ENCODE measurements at regions not wholly inside any gene's neighbourhood (a gene's known extent, or its start where the extent isn't known, plus 50 kb on each side); places are given as distances from the start of the nearest gene placed in this dataset.
"Not testable (repeated sequence)": the region's sequence is repeated elsewhere in the genome, so short reads cannot be mapped to it uniquely, and the experiment has no call there.

DNA sequence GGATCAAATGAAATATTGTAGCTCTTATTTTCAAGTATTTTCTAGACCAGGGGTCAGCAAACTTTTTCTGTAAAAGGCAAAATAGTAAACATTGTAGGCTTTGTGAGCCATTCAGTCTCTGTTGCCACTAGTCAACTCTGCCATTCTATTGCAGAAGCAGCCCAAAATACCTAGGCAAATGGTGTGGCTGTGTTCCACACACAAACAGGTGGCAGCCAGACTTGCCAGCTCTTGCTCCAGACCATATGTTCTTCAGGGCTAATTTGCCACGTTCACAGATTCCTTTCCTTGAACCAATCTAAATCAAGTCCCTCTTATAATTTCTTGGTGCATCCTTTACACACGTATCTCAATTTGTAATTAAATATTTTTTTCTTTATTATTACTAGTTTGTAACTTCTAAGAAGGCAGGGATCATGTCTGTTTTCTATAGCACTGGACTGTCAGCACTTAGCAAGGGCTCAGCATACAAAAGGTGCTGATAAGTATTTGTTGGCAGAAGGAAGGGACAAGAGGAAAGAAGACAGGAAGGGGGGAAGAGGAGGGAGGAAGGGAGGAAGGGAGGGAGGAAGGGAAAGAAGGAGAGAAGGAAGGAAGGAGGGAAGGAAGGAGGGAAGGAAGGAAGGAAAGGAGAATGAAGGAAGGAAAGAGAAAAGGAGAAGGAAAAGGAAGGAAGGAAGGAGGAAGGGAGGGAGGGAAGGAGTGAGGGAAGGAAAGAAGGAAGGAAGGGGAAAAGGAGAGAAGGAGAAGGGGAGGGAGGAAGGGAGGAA is 106.5 kb upstream of the EDEM3 start:
- in situ Hi-C loops (cut with HindIII; ENCODE audit: low pct_ligation_motif_present, low pct_unique_long_range_greater_than_20kb, low sequenced_read_pairs): no loop called here
- no peak for DNase-seq

DNA sequence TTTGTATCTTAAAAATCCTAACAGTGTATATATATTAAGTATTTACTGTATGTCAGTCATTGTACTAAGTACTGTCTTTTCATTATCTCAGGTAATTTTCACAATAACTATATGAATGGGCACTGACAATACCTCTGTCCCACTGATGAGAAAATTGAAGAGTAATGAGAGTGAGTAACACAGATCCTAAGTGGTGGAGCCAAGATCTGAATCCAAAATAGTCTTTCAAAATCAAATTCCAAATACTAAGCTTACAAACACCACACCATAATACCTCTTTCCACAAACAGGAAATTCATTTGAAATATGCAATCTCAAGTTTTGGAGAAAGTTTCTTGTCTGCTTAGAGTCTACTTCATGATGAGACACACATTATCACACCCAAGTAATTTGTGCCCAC is 105.9 kb upstream of the EDEM3 start:
- no peak for DNase-seq
- in situ Hi-C loops (cut with HindIII; ENCODE audit: low pct_ligation_motif_present, low pct_unique_long_range_greater_than_20kb, low sequenced_read_pairs): no loop called here

DNA sequence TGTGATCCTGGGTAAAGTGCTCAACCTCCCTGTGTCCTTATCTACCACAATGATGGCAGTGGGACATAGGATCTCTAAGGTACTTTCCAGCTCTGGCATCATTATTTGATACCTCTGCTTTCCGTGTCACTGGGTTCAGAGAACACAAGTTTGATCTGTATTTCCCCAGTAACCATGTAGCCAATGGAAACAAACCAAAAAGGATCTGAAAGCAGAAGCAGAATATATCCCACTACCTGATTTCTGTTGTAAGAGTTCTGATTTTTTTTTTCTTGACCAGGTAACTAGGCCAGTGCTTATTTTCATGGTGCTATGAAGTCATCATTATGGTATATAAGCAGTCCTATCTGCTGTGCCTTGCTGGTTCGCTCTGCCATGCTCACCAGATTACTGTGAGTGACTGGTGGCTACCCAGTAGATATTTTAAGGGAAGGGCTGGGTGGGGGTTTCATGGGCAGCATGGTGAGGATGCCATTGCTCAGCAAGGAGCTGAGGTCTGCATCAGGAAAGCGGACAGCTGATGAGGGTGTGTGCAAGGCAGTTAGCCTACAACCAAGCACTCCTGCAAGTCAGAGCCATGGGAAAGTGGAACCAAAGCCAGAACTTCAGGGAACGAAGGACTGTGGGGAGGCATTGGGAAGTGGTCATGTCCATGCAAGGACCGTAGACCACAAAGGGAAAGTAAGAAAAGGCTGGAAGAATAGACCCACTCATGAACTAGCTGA is 104.9 kb upstream of the EDEM3 start:
- in situ Hi-C loops (cut with HindIII; ENCODE audit: low pct_ligation_motif_present, low pct_unique_long_range_greater_than_20kb, low sequenced_read_pairs): no loop called here
- no peak for DNase-seq

- in situ Hi-C loops (cut with HindIII; ENCODE audit: low pct_ligation_motif_present, low pct_unique_long_range_greater_than_20kb, low sequenced_read_pairs): no loop called here
- no peak for DNase-seq
These were observed 103.6 kb upstream of the EDEM3 start for GRCh38 chr1:184858288-184858687.

DNA sequence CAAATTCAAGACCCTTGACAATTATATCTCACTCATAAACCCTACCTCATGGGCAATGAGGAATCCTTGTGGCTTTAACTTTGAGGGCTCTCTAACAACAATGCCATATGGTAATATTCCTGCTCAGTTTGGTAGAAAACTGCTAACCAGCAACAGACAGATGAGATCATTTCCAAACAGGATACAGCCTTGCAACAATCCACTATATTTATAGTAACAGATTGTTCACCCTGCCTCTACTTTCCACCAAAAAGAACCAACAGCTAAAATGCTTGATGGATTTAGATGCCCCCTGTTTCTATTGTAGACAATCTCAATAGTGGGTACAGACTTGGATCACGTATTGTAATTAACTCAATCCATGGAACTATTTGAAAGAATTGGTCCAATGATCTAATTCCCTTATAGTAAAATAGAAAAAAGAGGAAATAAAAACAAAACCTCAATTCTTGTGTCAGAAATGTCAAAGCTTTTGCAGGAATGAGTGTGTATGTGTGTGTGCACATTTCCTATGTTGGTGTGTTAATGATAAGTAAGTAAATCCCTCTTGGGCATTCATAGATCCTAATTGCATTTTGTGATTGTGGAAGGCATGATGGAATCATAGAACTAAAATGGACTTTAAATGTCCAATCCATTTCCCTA is 100.0 kb upstream of the EDEM3 start:
- in situ Hi-C loops (cut with HindIII; ENCODE audit: low pct_ligation_motif_present, low pct_unique_long_range_greater_than_20kb, low sequenced_read_pairs): no loop called here
- DNase-seq: no peak

- DNase-seq: no peak
- in situ Hi-C loops (cut with HindIII; ENCODE audit: low pct_ligation_motif_present, low pct_unique_long_range_greater_than_20kb, low sequenced_read_pairs): no loop called here
These were observed 99.4 kb upstream of the EDEM3 start for GRCh38 chr1:184854036-184854435.

- no peak for DNase-seq
- in situ Hi-C loops (cut with HindIII; ENCODE audit: low pct_ligation_motif_present, low pct_unique_long_range_greater_than_20kb, low sequenced_read_pairs): no loop called here
These were observed 97.4 kb upstream of the EDEM3 start for GRCh38 chr1:184851822-184852746.

DNA sequence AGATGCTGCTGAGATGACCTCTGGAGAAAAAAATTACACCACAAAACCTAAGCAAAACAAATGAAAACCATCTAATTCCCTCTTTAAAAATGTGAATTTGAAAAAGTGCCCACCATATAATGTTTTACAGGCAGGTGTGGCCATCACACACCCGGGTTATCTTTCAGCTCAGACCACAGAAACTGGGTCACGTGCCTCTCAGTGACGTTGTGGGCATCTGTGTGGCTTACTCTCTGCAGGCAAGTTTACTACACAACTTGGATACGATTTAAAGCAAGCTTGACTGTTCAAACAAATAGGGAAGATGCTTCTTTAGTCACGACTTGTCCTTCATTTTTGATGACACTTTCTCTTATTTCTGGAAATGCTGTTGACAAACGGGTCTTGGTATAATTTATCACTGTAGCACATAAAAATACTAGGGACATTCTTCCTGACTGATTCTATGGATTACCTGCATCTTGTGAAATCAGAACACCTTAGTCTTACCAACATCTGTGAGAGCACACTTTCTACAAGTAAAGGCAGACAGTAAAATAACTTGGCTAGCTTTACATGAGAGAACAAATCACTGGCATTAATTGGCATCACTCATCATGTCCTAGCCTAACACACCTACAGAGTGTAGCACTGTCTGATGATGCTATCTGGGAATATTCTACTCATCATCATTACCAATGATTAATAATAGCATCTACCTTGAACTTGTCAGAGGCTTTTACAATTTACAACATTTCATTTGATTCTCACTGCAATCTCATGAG is 89.3 kb upstream of the EDEM3 start:
- no peak for DNase-seq
- in situ Hi-C loops (cut with HindIII; ENCODE audit: low pct_ligation_motif_present, low pct_unique_long_range_greater_than_20kb, low sequenced_read_pairs): no loop called here

DNA sequence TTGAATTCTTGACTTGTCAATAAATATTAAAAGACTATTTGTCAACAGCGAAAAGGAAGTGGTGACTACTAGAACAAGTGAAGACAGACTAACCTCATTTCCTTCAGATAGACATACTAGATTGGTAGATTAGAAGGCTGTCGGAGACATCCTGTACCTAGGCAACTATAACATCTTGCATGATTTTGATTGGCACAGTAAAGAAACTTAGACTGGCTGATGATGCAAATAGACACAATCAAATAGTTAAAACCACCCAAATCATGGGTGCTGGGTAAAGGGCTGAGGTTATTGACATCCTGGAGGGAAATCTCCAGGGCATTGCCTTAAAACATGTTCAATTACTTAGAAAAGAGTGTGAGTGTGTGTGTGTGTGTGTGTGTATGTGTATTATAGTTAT is 85.9 kb upstream of the EDEM3 start:
- in situ Hi-C loops (cut with HindIII; ENCODE audit: low pct_ligation_motif_present, low pct_unique_long_range_greater_than_20kb, low sequenced_read_pairs): no loop called here
- DNase-seq: no peak

DNA sequence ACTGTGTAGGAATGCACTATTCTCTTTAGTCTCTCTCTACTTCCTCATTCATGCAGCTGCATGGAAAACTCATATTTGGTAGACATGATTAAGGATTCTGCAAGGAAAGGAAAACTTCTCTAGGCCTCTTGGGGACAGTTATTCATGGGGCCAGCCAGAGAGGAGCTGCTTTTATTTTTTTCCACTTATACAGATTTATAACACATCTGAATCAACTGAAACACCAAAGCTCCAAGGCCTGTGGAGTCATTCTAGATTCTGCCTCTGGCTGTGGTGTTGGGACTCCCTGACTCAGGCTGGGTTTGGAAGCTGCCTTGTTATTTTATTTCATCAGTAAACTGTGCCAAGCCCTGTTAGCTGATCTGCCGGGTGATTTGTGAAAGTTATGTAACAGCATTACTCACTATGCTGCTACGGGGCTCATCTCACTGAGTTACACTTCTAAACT is 83.9 kb upstream of the EDEM3 start:
- DNase-seq: peak; percentile 28
- in situ Hi-C loops (cut with HindIII; ENCODE audit: low pct_ligation_motif_present, low pct_unique_long_range_greater_than_20kb, low sequenced_read_pairs): no loop called here

DNA sequence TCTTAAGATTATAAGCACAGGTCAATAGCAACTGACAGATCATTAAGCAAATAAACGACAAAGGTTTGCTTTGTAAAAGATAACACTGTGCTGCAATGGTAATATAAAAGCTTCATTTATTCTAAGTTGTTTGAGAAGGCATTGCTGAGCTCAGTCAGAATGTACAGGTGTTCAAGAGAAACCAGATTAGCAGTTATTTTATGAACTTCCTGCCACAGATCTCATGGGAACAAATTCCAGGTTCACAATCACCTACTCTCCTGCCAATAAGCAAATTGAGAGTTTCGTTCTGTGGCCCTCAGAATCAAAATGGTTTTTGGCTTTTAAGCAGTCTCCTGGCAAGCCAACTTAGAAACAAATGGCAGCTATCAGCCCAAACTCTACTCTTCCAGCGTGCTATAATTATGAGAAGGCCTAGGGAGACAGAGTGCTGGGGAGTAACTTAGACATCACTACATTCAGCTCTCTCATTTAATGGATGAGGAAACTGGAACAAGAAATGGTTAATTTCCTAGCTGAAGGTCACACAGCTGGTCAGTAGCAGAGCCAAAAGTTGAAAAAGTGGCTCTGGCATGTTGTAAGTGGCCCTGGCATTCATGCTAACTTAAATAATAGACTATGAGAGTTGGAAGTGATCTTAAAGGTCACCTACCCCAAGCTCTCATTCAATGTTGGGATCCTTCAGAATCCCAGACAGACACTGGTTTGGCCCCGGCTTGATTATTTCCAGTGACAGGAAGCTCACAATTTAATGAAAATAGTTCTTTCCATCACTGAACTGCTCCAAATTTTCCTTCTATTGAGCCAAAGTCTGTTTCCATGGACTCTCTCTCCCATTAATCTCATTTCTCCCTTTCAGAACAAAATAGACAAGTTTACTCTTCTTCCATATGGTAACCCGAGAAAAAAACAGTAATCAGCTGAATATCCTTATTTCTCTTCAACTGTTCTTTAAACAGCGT is 82.6 kb upstream of the EDEM3 start:
- DNase-seq: no peak
- in situ Hi-C loops (cut with HindIII; ENCODE audit: low pct_ligation_motif_present, low pct_unique_long_range_greater_than_20kb, low sequenced_read_pairs): no loop called here

DNA sequence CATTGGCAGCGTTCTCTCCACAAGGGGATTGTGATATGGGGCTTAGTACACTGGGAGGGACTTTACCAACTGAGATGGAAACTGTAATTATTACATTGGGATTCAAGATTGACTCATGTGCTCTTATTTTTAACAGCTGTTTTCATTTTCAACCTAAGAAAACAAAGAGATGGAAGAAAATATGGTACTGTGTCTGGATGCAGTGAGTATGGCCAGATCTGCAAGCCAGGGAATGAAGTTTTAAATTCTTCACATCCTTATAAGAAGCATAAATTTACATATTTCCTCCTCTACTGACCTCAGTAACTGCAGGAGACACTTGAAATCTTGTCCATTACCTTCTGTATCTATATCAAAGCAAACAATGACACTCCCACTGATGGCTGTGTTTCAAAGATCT is 81.5 kb upstream of the EDEM3 start:
- DNase-seq: no peak
- in situ Hi-C loops (cut with HindIII; ENCODE audit: low pct_ligation_motif_present, low pct_unique_long_range_greater_than_20kb, low sequenced_read_pairs): no loop called here

DNA sequence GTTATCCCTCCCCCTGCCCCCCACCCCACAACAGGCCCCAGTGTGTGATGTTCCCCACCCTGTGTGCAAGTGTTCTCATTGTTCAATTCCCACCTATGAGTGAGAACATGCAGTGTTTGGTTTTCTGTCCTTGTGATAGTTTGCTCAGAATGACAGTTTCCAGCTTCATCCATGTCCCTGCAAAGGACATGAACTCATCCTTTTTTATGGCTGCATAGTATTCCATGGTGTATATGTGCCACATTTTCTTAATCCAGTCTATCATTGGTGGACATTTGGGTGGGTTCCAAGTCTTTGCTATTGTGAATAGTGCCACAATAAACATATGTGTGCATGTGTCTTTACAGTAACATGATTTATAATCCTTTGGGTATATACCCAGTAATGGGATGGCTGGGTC is 79.3 kb upstream of the EDEM3 start:
- DNase-seq; in situ Hi-C loops (cut with HindIII; ENCODE audit: low pct_ligation_motif_present, low pct_unique_long_range_greater_than_20kb, low sequenced_read_pairs): not testable (repeated sequence)

GRCh38 chr1:184832517-184832916 is 77.9 kb upstream of the EDEM3 start:
- DNase-seq: no peak
- in situ Hi-C loops (cut with HindIII; ENCODE audit: low pct_ligation_motif_present, low pct_unique_long_range_greater_than_20kb, low sequenced_read_pairs): no loop called here

DNA sequence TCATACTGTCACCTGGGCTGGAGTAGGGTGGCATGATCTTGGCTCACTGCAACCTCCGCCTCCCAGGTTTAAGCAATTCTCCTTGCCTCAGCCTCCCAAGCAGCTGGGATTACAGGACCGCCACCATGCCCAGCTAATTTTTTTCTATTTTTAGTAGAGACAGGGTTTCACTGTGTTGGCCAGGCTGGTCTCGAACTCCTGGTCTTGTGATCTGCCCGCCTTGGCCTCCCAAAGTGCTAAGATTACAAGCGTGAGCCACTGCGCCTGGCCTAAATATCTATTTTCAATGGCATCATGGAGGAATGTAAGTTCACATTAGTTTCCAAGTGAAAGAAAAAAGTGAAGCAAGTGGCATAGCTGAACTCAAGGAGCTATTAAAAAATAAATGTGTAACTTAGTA is 74.8 kb upstream of the EDEM3 start:
- DNase-seq; in situ Hi-C loops (cut with HindIII; ENCODE audit: low pct_ligation_motif_present, low pct_unique_long_range_greater_than_20kb, low sequenced_read_pairs): not testable (repeated sequence)

GRCh38 chr1:184828369-184828717 is 73.7 kb upstream of the EDEM3 start:
- in situ Hi-C loops (cut with HindIII; ENCODE audit: low pct_ligation_motif_present, low pct_unique_long_range_greater_than_20kb, low sequenced_read_pairs): no loop called here
- no peak for DNase-seq
